ENCODE measurements at regions not wholly inside any gene's neighbourhood (a gene's known extent, or its start where the extent isn't known, plus 50 kb on each side); places are given as distances from the start of the nearest gene placed in this dataset.

DNA sequence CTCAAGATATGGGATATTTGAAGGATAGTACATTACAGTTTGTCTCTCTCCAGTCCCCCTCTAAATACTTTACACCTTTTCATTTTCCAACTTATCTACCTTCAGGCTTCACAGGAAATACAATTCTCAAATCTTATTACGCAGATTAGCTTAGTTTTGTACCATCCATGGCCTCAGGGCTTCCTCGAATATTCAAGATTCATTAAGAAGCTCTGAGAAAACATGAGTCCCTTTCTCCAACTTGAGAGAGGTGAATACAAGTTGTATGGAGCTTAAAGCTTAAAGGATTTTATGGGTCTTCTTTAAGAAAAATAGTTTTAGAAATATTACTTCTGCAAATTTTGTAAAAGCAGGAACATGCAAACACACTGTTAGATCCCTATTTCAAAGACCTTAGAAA, 1212.5 kb downstream of the GALC start:
- TF ChIP-seq TAF1 (IDR thresholded peaks at IDR 0.05; ENCODE audit: borderline replicate concordance, insufficient read depth, low read length), result no peak
- TF ChIP-seq SIN3A (IDR thresholded peaks at IDR 0.05; ENCODE audit: borderline replicate concordance, insufficient read depth, low read length), result no peak
- no peak for TF ChIP-seq POLR2AphosphoS5 (IDR thresholded peaks at IDR 0.05; ENCODE audit: low read depth, low read length)
- TF ChIP-seq, protein P1, sequence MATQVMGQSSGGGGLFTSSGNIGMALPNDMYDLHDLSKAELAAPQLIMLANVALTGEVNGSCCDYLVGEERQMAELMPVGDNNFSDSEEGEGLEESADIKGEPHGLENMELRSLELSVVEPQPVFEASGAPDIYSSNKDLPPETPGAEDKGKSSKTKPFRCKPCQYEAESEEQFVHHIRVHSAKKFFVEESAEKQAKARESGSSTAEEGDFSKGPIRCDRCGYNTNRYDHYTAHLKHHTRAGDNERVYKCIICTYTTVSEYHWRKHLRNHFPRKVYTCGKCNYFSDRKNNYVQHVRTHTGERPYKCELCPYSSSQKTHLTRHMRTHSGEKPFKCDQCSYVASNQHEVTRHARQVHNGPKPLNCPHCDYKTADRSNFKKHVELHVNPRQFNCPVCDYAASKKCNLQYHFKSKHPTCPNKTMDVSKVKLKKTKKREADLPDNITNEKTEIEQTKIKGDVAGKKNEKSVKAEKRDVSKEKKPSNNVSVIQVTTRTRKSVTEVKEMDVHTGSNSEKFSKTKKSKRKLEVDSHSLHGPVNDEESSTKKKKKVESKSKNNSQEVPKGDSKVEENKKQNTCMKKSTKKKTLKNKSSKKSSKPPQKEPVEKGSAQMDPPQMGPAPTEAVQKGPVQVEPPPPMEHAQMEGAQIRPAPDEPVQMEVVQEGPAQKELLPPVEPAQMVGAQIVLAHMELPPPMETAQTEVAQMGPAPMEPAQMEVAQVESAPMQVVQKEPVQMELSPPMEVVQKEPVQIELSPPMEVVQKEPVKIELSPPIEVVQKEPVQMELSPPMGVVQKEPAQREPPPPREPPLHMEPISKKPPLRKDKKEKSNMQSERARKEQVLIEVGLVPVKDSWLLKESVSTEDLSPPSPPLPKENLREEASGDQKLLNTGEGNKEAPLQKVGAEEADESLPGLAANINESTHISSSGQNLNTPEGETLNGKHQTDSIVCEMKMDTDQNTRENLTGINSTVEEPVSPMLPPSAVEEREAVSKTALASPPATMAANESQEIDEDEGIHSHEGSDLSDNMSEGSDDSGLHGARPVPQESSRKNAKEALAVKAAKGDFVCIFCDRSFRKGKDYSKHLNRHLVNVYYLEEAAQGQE (IDR thresholded peaks at IDR 0.05; ENCODE audit: insufficient read depth in 1 of 2, low read depth in 2 of 2, low read length in 2 of 2), result no peak

All from PFSK-1 (cell line).